CD4-positive, alpha-beta T cell treated with Interleukin-1 beta for 1 hour (primary cell): ENCODE measurements at regions not wholly inside any gene's neighbourhood (a gene's known extent, or its start where the extent isn't known, plus 50 kb on each side); places are given as distances from the start of the nearest gene placed in this dataset.
"Not testable (repeated sequence)": the region's sequence is repeated elsewhere in the genome, so short reads cannot be mapped to it uniquely, and the experiment has no call there.

Experiments used
- DNase-seq, 2 donors: peaks; one replicate each; pipeline ENCODE4 v3.0.0-alpha.2; 2020 to 2022

GRCh38 chr6:158920311-158920905 is 79.6 kb downstream of the RSPH3 start:
- DNase-seq: no peak

- DNase-seq: no peak
Measured at GRCh38 chr6:158919865-158920264, 80.1 kb downstream of the RSPH3 start.

GRCh38 chr6:158916617-158917016 is 83.4 kb downstream of the RSPH3 start:
- DNase-seq: no peak

- DNase-seq: no peak
Measured at GRCh38 chr6:158914923-158915322, 85.1 kb downstream of the RSPH3 start.

- DNase-seq: no peak
Measured at GRCh38 chr6:158913580-158913979, 86.4 kb downstream of the RSPH3 start.

GRCh38 chr6:158912655-158913054 is 87.3 kb downstream of the RSPH3 start:
- no peak for DNase-seq

- DNase-seq: peak; percentile 32 to 48
Measured at GRCh38 chr6:158911746-158912480, 88.1 kb downstream of the RSPH3 start.

- peak; percentile 24 to 35 for DNase-seq
Measured at GRCh38 chr6:158910484-158911440, 89.2 kb downstream of the RSPH3 start.

GRCh38 chr6:158909938-158910337 is 90.1 kb downstream of the RSPH3 start:
- DNase-seq: no peak

- DNase-seq: no peak
Measured at GRCh38 chr6:158908606-158909005, 89.4 kb upstream of the EZR start.

GRCh38 chr6:158907931-158908330 is 88.8 kb upstream of the EZR start:
- no peak for DNase-seq

GRCh38 chr6:158906926-158907325 is 87.8 kb upstream of the EZR start:
- DNase-seq: no peak

- no peak for DNase-seq
Measured at GRCh38 chr6:158905277-158905676, 86.1 kb upstream of the EZR start.

- no peak for DNase-seq
Measured at GRCh38 chr6:158903801-158904200, 84.6 kb upstream of the EZR start.

- no peak for DNase-seq
Measured at GRCh38 chr6:158900663-158901312, 81.6 kb upstream of the EZR start.

GRCh38 chr6:158897236-158897635 is 78.1 kb upstream of the EZR start:
- no peak for DNase-seq

- DNase-seq: no peak
Measured at GRCh38 chr6:158895661-158896060, 76.5 kb upstream of the EZR start.

- no peak for DNase-seq
Measured at GRCh38 chr6:158894193-158894592, 75.0 kb upstream of the EZR start.

- no peak for DNase-seq
Measured at GRCh38 chr6:158892266-158892665, 73.1 kb upstream of the EZR start.

GRCh38 chr6:158891560-158891959 is 72.4 kb upstream of the EZR start:
- DNase-seq: not testable (repeated sequence)

GRCh38 chr6:158888171-158888570 is 69.0 kb upstream of the EZR start:
- DNase-seq: not testable (repeated sequence)

GRCh38 chr6:158886346-158886977 is 67.3 kb upstream of the EZR start:
- DNase-seq: not testable (repeated sequence)
